ENCODE measurements at regions not wholly inside any gene's neighbourhood (a gene's known extent, or its start where the extent isn't known, plus 50 kb on each side); places are given as distances from the start of the nearest gene placed in this dataset.
"Not testable (repeated sequence)": the region's sequence is repeated elsewhere in the genome, so short reads cannot be mapped to it uniquely, and the experiment has no call there.

DNA sequence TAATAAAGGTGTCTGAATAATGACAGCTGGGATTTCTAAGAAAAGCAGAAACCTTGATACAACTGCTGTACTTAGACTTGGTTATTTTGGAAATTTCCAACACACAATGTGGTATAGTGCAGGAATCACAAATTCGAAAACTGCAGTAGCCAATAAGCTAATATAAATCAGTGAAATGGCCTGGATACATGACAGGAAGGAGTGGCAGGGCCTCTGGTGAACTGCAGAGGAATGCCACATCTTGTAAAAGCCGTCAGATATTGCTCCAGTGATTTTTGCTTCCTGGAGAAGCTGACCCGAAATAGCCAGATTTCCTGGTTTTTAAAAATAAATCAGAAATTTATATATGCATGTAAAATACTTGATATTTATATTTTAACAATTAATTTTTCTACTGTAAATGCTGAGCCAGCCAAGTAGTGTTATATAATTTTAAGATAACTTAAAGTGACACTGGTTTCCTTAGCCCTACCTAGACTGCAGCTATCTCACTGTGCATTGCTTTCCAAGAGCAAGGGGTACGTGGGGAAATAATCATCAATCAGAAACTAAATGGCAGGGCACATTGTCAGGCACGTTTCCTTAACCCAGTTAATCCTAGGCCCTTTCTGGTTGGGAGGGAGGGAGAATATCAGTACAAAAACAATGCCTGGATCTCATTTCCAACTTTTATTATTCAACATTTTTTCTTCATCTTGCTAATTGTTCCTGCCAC, 182.4 kb downstream of the RASEF start:
- no peak for FAIRE-seq

DNA sequence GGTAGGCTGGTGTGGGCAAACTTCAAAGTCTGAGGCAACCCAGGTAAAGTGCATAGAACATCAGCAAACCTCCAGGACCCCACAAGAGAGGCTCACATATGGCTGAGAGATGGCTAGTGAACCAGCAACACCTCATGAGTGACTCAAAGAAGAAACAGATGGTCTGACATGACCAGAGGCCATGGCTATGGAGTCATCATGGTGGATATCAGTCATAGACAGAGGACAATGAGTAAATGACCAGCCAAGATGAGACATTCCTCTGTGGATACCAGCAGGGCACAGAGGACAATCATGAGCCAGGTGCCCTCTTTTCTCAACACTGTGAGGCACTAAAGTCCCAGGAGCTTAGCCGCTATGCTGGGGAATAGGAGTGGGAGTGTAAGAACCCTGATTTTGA, 180.8 kb downstream of the RASEF start:
- no peak for FAIRE-seq

GRCh38 chr9:82882748-82883147, 180.2 kb downstream of the RASEF start:
- FAIRE-seq: no peak

- FAIRE-seq: no peak
Measured at GRCh38 chr9:82883436-82883835, 179.5 kb downstream of the RASEF start.

DNA sequence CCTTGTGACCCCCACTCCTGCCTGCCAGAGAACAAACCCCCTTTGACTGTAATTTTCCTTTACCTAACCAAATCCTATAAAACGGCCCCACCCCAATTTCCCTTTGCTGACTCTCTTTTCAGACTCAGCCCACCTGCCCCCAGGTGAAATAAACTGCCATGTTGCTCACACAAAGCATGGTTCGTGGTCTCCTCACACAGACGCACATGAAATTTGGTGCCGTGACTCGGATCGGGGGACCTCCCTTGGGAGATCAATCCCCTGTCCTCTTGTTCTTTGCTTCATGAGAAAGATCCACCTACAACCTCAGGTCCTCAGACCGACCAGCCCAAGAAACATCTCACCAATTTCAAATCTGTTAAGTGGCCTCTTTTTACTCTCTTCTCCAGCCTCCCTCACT, 179.0 kb downstream of the RASEF start:
- FAIRE-seq: not testable (repeated sequence)

- no peak for FAIRE-seq
Measured at GRCh38 chr9:82890401-82890800, 172.5 kb downstream of the RASEF start.

- FAIRE-seq: no peak
Measured at GRCh38 chr9:82890865-82891264, 172.1 kb downstream of the RASEF start.

DNA sequence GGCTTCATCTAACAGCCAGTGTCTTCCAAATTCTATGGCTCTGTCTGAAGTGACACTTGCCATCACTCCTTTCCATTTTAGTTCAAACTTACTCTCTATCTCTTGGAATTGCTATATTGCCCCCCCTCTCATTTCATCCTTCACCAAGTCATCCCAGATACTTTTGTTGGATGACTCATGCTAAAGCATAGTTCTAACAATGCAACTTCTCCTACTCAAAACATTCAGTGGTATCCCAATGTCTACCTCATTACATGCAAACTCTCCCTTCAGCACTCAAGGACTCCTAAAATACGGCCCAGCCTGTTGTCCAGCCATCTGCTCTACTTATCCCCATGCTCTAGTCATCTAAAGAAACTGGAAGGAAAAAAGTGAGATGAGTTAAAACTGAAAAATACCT, 171.6 kb downstream of the RASEF start:
- no peak for FAIRE-seq

GRCh38 chr9:82893549-82893948, 169.4 kb downstream of the RASEF start:
- no peak for FAIRE-seq

DNA sequence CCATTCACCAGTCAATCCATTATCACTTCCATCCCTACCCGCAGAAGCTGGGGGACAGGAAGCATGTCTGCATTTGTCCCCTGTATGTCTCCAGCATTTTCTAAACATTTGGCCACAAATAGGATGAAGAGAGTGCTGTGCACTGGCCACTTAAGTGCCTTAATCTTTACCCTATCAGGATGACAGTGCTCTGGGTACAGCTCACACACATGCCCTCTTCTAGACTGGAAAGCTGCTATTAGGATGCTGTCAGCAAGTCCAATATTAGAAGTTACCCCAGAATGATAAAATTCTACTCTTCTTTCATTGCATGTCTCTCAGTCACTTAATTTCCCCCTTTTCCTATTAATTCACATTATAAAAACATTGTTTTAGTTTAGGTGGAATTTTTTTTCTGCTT, 168.4 kb downstream of the RASEF start:
- no peak for FAIRE-seq

GRCh38 chr9:82894961-82895821, 167.8 kb downstream of the RASEF start:
- no peak for FAIRE-seq

DNA sequence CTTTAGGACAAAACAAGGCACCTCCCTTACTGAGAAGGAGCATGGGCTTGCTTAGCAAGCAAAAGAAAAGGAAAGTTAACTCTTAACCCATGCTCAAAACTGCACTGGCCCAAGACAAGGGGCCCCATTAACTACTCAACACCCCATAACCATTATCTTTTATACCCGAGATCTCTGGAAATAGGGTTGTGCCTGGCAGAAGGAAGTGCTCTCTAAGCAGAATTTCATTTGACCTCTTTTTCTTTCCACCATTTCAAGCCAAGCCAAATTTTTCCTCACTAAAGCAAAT, 167.2 kb downstream of the RASEF start:
- no peak for FAIRE-seq

GRCh38 chr9:82903503-82903902, 159.4 kb downstream of the RASEF start:
- FAIRE-seq: no peak

- FAIRE-seq: no peak
Measured at GRCh38 chr9:82911996-82912395, 150.9 kb downstream of the RASEF start.

GRCh38 chr9:82912645-82913044, 150.3 kb downstream of the RASEF start:
- FAIRE-seq: no peak

DNA sequence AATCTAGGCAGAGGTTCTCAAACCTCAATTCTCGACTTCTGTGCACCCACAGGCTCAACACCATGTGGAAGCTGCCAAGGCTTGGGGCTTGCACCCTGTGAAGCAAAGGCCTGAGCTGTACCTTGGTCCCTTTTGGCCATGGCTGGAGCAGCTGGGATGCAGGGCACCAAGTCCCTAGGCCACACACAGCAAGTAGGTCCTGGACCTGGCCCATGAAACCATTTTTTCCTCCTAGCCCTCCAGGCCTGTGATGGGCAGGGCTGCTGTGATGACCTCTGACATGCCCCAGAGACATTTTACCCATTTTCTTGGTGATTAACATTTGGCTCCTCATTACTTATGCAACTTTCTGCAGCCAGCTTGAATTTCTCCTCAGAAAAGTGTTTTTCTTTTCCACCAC, 146.7 kb downstream of the RASEF start:
- not testable (repeated sequence) for FAIRE-seq

DNA sequence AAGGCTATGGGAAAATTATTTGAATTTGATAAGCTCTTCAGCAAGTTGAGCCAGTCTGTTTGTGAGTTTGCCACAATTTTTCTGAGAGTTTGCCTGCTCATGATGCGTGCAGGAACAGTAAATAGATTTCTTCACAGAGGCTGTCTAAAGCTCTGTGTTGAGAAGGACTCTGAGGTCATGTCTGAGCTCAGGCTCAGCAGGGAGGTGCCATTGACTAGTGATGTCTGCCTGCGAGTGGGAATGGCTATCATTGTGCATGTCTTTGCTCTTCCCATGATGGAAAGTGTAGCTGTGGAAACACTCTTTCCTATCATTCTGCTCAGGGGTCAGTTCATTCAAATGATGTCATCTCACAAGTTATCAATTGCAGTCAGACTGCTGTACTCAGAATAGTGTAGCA, 142.8 kb downstream of the RASEF start:
- no peak for FAIRE-seq

DNA sequence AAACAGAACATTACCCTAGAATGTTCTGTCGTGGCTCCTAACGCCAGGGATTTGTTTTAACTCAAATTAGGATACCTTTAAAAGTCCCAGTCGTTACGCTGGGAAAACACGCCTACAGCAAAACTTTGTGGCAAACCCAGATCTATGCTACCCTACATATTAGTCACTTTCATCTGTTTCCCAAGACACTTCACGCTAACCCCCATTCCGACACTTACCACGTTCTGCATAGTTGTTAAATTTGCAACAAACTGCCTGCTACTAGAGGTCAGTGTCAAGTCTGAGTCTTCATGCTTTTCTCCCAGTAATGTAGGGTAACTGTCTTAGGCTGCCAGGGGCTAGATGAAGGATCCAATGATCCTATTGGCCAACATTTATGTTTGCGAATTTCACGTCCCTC, 140.3 kb downstream of the RASEF start:
- FAIRE-seq: no peak

GRCh38 chr9:82923092-82923911, 139.6 kb downstream of the RASEF start:
- FAIRE-seq: no peak

DNA sequence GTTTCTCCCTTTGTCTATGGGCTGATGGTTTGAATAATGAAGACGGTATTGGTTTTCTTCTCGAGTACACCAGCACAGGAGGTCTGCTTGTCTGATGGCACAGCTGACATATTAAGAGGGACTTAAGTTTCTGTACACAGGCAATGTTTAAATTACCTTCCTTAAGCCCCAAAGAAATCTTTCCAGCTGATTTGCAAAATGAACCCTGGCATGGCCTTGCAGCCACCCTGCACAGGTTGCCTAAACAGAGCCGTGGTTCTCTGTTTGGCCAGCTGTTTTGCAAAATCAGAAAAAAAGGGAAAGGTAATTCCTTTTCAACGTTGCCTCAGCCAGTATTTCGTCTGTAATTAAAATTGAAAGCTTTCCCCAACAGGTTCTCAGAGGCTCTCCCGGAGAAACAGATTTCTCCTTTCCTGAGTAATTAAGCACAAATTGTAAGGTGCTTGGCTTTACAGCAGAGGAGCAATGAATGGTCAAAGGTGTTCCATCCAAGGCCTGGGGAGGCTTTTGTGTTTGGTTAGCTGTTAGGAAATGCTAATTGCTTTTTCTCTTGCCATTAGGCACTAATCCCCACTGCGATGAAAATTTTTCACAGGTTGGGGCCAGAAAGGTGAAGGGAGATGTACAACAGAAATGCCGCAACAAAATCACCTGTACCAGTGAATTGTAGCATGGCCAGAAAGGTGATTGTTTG, 138.9 kb downstream of the RASEF start:
- FAIRE-seq: no peak

Measured in G401.6 (cell line).